AG04450 (cell line): ENCODE measurements at regions not wholly inside any gene's neighbourhood (a gene's known extent, or its start where the extent isn't known, plus 50 kb on each side); places are given as distances from the start of the nearest gene placed in this dataset.
A peak's percentile ranks its signal among the peaks of the same experiment; 100 is the strongest.

Experiments
- CTCF ChIA-PET: fragments of 300-600, 350-600 bp; formaldehyde crosslinking; extraction: SDS; loops from one replicate; lab custom pipeline; 2022; ENCODE audit warnings: antibody characterized with exemption, inconsistent platforms; lab: Charles Lee
- POLR2A ChIA-PET: fragments of 350-600 bp; formaldehyde crosslinking; extraction: SDS; loops from one replicate; lab custom pipeline; 2021; ENCODE audit warnings: antibody characterized with exemption, inconsistent platforms; lab: Yijun Ruan, JAX
- DNase-seq: peaks from one replicate; pipeline ENCODE4 v3.0.0-alpha.2; 2011; ENCODE audit warnings: low read depth, low spot score
- H3K27ac ChIP-seq: one replicate; pipeline ENCODE4 v1.5.1; 2012; ENCODE audit warnings: low read depth, low read length, control low read depth
- H3K27me3 ChIP-seq: one replicate; pipeline ENCODE4 v1.6.0; 2012; ENCODE audit warnings: low read length; ENCODE audit not compliant: control insufficient read depth, insufficient read depth
- H3K4me3 ChIP-seq: 2 replicates; pipeline ENCODE4 v1.5.1; 2011; ENCODE audit warnings: mild to moderate bottlenecking, low read depth, low read length, control low read depth
- H3K9me3 ChIP-seq: 2 replicates; pipeline ENCODE4 v1.5.1; 2012; ENCODE audit warnings: low read length; ENCODE audit not compliant: control insufficient read depth, insufficient read depth
- TF ChIP-seq, protein P1 (sequence below): IDR thresholded peaks from 2 replicates; pipeline ENCODE4 v1.5.1; 2011; ENCODE audit warnings: low read depth, low read length, control low read depth, inconsistent platforms

DNA sequence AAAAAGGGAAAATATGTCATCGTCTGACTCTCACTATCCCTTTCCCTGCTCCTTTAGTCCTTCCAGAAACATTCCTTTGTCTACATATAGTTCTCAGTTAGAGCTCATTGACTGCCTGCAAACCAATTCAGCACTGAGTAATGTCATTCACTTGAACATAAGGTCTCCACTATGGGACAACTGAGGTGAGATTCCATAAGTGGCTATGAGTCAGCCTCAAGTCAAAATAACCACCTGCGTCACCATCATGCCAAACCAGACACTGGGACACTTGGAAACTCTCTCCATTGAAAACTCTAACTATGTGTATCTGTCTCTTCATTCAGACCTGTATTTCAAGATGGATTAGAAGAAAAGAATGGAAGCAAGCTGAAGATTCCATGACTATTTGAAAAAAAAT, 878.0 kb upstream of the PIK3C3 start:
- POLR2A ChIA-PET, result no interaction called here
- no peaks in the 10 kb centered on the region for H3K9me3 ChIP-seq
- TF ChIP-seq, protein P1, sequence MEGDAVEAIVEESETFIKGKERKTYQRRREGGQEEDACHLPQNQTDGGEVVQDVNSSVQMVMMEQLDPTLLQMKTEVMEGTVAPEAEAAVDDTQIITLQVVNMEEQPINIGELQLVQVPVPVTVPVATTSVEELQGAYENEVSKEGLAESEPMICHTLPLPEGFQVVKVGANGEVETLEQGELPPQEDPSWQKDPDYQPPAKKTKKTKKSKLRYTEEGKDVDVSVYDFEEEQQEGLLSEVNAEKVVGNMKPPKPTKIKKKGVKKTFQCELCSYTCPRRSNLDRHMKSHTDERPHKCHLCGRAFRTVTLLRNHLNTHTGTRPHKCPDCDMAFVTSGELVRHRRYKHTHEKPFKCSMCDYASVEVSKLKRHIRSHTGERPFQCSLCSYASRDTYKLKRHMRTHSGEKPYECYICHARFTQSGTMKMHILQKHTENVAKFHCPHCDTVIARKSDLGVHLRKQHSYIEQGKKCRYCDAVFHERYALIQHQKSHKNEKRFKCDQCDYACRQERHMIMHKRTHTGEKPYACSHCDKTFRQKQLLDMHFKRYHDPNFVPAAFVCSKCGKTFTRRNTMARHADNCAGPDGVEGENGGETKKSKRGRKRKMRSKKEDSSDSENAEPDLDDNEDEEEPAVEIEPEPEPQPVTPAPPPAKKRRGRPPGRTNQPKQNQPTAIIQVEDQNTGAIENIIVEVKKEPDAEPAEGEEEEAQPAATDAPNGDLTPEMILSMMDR, result no peak
- no peaks in the 10 kb centered on the region for H3K27me3 ChIP-seq
- no peak overlapping the region for H3K4me3 ChIP-seq
- no peak overlapping the region for H3K27ac ChIP-seq
- CTCF ChIA-PET, result no interaction called here
- no peak for DNase-seq

DNA sequence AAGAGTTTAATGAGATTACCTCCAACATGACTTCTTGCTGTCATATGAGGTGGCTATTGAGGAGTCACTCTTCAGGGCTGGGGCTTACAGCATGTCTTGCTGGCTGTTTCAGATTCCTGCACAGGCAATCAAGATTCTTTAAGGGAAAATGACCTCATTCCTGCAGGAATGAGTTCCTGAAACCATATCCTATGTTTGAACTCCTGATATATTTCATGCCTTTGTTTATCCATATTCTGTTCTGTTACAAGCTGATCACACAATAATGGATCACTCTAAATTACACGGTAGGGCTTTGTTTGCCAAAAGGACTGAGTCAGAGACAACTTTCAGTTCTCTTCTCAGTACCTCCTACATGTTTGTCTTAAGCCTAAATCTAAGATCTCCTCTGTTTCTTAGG, 879.8 kb upstream of the PIK3C3 start:
- H3K27me3 ChIP-seq, result no peaks in the 10 kb centered on the region
- H3K4me3 ChIP-seq, result no peak overlapping the region
- TF ChIP-seq, protein P1, result no peak
- H3K27ac ChIP-seq, result peak overlapping the region; percentile 77
- no peaks in the 10 kb centered on the region for H3K9me3 ChIP-seq
- POLR2A ChIA-PET, result interaction anchor here (0.7 kb wide), 2 partner anchors 20 to 817 kb away, joined by 3 read pairs; no protein-coding TSS in a partner anchor
- peak; percentile 79 for DNase-seq
- CTCF ChIA-PET, result no interaction called here

DNA sequence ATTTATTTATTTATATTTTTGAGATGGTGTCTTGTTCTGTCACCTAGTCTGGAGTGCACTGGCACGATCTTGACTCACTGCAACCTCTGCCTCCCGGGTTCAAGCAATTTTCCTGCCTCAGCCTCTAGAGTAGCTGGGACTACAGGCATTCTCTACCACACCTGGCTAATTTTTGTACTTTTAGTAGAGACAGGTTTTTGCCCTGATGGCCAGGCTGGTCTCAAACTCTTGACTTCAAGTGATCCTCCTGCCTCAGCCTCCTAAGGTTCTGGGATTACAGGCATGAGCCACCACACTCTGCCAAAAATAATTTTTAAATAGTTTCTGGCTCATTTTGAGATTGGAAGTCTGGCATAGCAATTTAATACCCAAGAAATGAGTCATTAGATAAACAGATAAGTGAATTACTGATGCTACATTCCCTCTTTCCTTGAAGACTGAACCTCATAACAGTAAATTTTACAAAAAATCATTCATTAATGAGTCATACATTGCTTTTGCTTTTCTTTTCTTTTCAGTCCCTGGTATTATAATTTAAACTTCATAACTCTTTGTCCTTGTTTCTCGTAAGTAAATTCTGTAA, 881.6 kb upstream of the PIK3C3 start:
- no peak overlapping the region for H3K27ac ChIP-seq
- H3K4me3 ChIP-seq, result no peak overlapping the region
- POLR2A ChIA-PET, result no interaction called here

DNA sequence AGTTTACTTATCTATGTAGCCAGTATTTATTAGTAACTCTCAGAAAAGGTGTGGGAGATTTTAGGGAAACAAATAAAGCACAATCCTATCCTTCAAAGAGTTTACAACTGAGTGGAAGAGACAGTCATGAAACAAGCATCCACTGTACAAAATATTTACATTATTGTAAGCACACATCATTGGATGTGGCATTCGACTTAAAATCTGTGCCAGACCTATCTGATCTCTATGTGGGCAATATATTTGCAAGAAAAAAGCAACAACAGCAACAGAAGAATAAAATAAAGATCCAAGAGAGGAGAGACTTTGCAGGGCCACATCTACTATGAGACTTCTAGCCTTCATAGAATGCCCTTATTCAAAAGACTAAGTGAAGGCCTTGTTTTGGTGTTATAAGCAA, 882.1 kb upstream of the PIK3C3 start:
- Histone ChIP-seq H3K4me3 (no peak overlapping the region), H3K27me3 (no peaks in the 10 kb centered on the region), H3K27ac (no peak overlapping the region), H3K9me3 (no peaks in the 10 kb centered on the region)
- CTCF ChIA-PET, result no interaction called here
- no peak for DNase-seq
- POLR2A ChIA-PET, result no interaction called here
- TF ChIP-seq, protein P1, result no peak

More for the DNA sequence above, 881.6 kb upstream of the PIK3C3 start:
- Histone ChIP-seq H3K9me3 (no peaks in the 10 kb centered on the region), H3K27me3 (no peaks in the 10 kb centered on the region)
- CTCF ChIA-PET, result no interaction called here
- DNase-seq, result no peak
- TF ChIP-seq, protein P1, result no peak

DNA sequence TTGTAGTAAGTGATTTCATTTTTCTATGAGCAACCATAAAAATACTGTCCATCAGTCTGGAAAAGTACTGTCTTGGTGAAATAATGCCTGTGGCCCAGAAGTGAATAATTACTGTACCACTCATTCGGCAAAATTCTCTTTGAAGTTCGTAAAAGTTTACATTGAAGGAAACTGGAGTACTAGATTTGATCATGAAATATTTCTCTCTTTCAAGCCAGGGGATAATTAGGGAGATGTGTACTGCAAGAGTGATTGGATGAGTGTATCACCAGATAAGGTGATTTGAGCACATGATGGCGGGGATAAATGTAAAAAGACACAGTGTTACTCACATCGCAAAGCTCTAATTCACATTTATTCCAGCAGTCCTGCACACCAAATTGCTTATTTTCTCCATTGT, 883.2 kb upstream of the PIK3C3 start:
- no peaks in the 10 kb centered on the region for H3K27me3 ChIP-seq
- POLR2A ChIA-PET, result no interaction called here
- no peaks in the 10 kb centered on the region for H3K9me3 ChIP-seq
- no peak overlapping the region for H3K27ac ChIP-seq
- TF ChIP-seq, protein P1, result no peak
- no peak overlapping the region for H3K4me3 ChIP-seq
- DNase-seq, result no peak
- CTCF ChIA-PET, result no interaction called here
